PFSK-1 (cell line): ENCODE measurements at regions not wholly inside any gene's neighbourhood (a gene's known extent, or its start where the extent isn't known, plus 50 kb on each side); places are given as distances from the start of the nearest gene placed in this dataset.

Source experiments
- FOXP2 ChIP-seq: optimal IDR thresholded peaks from 2 replicates; pipeline ENCODE3; 2011; ENCODE audit warnings: borderline replicate concordance, control low read depth, inconsistent platforms; ENCODE audit not compliant: insufficient read depth; ENCODE audit errors: extremely low read length, extremely low read depth
- POLR2AphosphoS5 ChIP-seq: IDR thresholded peaks from 2 replicates; pipeline ENCODE4 v1.6.1; 2012; ENCODE audit warnings: low read depth, mild to moderate bottlenecking, control low read depth, low read length, moderate library complexity
- SIN3A ChIP-seq: IDR thresholded peaks from 2 replicates; pipeline ENCODE4 v1.6.1; 2012; ENCODE audit warnings: mild to moderate bottlenecking, low read length, moderate library complexity, borderline replicate concordance; ENCODE audit not compliant: insufficient read depth
- TAF1 ChIP-seq: IDR thresholded peaks from 2 replicates; pipeline ENCODE4 v1.6.1; 2012; ENCODE audit warnings: low read length, control low read depth, borderline replicate concordance; ENCODE audit not compliant: insufficient read depth
- TF ChIP-seq, protein P1 (sequence below), 2 experiments: IDR thresholded peaks; 2 replicates each; pipeline versions ENCODE4 v1.6.1 to v1.8.0; 2011 to 2012; ENCODE audit warnings: low read depth in 2 of 2, low read length in 2 of 2, control low read depth in 1 of 2, inconsistent platforms in 1 of 2, mild to moderate bottlenecking in 1 of 2, moderate library complexity in 1 of 2; ENCODE audit not compliant: insufficient read depth in 1 of 2

DNA sequence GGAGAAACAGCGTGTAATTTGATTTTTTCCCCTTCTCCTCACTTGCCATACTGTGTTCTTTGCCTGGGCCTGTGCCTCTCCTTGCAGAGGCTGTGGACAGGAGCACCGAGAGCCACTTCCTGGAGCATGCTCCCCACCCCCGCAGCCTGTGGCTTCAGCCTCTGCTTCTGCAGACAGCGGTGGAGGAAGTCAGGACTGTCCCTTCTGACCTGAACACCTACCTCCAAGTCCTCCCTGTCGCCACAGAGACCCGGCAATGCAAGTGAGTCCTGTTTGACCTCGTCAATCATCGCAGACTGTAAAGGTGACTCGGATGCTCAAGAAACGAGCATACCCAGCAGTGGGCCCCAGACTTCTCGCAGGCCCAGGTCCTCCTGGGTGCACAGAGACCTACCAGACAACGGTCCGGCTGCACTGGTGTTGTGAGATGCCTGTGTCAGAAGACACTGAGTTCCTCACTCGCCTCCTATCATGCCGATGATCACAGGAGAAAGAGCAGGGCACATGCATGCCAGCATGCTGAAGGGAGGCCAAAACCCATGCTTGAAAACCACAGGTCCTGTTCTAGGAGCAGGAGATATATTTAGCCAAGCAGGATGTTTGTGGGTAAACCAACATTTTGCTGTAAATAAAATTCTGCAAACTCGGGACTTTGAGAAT is 198.8 kb downstream of the AUH start:
- TF ChIP-seq, protein P1, sequence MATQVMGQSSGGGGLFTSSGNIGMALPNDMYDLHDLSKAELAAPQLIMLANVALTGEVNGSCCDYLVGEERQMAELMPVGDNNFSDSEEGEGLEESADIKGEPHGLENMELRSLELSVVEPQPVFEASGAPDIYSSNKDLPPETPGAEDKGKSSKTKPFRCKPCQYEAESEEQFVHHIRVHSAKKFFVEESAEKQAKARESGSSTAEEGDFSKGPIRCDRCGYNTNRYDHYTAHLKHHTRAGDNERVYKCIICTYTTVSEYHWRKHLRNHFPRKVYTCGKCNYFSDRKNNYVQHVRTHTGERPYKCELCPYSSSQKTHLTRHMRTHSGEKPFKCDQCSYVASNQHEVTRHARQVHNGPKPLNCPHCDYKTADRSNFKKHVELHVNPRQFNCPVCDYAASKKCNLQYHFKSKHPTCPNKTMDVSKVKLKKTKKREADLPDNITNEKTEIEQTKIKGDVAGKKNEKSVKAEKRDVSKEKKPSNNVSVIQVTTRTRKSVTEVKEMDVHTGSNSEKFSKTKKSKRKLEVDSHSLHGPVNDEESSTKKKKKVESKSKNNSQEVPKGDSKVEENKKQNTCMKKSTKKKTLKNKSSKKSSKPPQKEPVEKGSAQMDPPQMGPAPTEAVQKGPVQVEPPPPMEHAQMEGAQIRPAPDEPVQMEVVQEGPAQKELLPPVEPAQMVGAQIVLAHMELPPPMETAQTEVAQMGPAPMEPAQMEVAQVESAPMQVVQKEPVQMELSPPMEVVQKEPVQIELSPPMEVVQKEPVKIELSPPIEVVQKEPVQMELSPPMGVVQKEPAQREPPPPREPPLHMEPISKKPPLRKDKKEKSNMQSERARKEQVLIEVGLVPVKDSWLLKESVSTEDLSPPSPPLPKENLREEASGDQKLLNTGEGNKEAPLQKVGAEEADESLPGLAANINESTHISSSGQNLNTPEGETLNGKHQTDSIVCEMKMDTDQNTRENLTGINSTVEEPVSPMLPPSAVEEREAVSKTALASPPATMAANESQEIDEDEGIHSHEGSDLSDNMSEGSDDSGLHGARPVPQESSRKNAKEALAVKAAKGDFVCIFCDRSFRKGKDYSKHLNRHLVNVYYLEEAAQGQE (IDR thresholded peaks at IDR 0.05; ENCODE audit: insufficient read depth in 1 of 2, low read depth in 2 of 2, low read length in 2 of 2) = no peak
- TF ChIP-seq POLR2AphosphoS5 (no peak), SIN3A (no peak), FOXP2 (no peak), TAF1 (no peak)

DNA sequence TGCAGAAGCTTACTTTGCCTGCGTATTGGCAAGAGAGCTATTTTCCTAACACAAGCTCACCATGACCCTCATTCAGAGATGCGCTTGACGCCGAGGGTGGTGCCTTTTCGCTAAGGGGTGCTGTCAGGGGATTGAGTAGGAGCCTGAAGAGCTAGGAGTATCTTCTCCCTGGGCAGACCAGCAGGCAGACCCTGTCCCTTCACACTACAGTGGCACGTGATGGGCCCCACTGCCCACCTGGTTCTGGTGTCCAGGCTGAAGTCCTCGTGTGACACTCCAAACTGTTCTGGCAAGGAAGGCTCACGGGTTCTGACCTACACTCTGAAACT is 198.3 kb downstream of the AUH start:
- TF ChIP-seq POLR2AphosphoS5 = no peak
- no peak for TF ChIP-seq FOXP2
- TF ChIP-seq, protein P1 (IDR thresholded peaks at IDR 0.05; ENCODE audit: insufficient read depth in 1 of 2, low read depth in 2 of 2, low read length in 2 of 2) = no peak
- no peak for TF ChIP-seq SIN3A
- no peak for TF ChIP-seq TAF1

DNA sequence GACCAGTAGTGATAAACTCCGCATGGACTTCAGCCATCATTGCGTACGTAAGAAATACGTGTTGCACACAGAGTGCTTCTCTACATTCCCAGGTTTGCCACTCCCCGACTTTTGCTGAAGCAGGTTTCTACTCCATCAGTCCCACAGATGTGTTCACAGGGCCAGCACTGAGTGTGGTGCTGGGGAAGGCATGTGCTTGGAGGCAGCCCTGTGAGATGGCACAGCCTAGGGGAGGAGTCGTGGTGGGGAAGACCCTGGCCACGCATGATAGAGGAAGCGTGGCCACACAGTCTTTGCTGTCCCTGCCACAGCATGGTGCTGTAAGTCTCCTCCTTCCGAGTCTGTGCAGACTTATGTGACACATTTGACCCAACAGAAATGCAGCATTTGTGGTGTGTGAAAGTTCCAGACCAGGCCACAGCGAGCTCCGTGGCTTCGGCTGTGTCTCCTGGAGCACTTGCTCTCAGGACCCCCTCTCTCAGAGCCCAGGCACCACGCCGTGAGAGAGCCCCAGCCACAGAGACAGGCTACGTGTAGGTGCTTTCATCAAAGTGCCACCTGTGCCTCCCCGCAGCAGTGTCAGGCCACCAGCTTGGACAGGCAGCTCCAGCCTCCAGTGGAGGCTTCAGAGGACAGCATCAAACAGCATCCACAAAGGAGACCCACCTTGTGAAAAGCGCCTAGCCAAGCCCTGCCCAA is 197.8 kb downstream of the AUH start:
- TF ChIP-seq SIN3A = no peak
- TF ChIP-seq, protein P1 (IDR thresholded peaks at IDR 0.05; ENCODE audit: insufficient read depth in 1 of 2, low read depth in 2 of 2, low read length in 2 of 2) = no peak
- no peak for TF ChIP-seq POLR2AphosphoS5
- TF ChIP-seq TAF1 = no peak
- TF ChIP-seq FOXP2 = no peak
